ENCODE measurements at regions not wholly inside any gene's neighbourhood (a gene's known extent, or its start where the extent isn't known, plus 50 kb on each side); places are given as distances from the start of the nearest gene placed in this dataset.
A peak's percentile ranks its signal among the peaks of the same experiment; 100 is the strongest.

- H3K4me3 ChIP-seq (replicated peaks in 1 of 2; ENCODE audit: low read depth in 2 of 2, low read length in 2 of 2): no peak overlapping the region
- no peak for DNase-seq (ENCODE audit: low read depth in 2 of 2)
- TF ChIP-seq CTCF (IDR thresholded peaks at IDR 0.05; ENCODE audit: low read depth, low read length): no peak
Observed at GRCh38 chr7:115672024-115672423, 358.5 kb downstream of the TFEC start.

DNA sequence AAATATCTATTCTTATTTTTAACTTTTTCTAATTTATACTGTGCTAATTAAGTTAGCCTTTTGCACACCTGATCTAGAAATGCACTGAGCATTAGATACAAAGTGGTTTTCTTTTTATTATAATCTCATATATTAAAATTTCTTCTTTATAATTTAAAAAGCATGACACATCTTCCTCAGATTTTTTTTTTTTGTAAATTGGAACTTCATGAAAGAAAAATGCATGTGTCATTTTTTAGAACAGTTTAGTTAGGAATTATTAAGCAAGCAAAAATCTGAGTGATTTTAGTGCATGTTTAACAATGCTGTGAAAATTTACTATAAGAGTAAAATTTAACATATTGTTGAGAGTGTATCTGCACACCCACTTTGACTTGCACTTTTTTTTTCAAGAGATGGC is 367.9 kb downstream of the TFEC start:
- H3K4me3 ChIP-seq (replicated peaks in 1 of 2; ENCODE audit: low read depth in 2 of 2, low read length in 2 of 2): no peak overlapping the region
- TF ChIP-seq CTCF (IDR thresholded peaks at IDR 0.05; ENCODE audit: low read depth, low read length): no peak
- no peak for DNase-seq (ENCODE audit: low read depth in 2 of 2)

DNA sequence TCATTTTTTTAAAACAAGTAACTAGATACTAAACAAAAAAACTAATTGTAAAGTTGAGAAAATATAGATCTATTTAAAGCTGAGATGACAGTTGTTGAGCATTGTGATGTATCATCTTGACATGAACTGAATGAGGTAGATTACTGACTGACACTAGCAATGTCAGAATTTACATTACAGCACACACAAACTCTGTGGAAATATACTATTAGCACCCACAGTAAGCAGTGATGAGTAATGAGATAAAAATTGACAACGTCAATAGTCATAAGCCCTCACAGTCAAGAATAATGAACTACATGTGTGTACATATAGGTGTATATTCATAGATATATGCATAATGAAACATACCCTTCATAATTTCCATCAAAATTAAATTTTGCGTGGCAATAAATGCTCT is 368.4 kb downstream of the TFEC start:
- no peak for TF ChIP-seq CTCF (IDR thresholded peaks at IDR 0.05; ENCODE audit: low read depth, low read length)
- H3K4me3 ChIP-seq (replicated peaks in 1 of 2; ENCODE audit: low read depth in 2 of 2, low read length in 2 of 2): no peak overlapping the region
- DNase-seq (ENCODE audit: low read depth in 2 of 2): peak in 1 of 2 donors; percentile 9

- TF ChIP-seq CTCF (IDR thresholded peaks at IDR 0.05; ENCODE audit: low read depth, low read length): no peak
- no peak for DNase-seq (ENCODE audit: low read depth in 2 of 2)
- no peak overlapping the region for H3K4me3 ChIP-seq (replicated peaks in 1 of 2; ENCODE audit: low read depth in 2 of 2, low read length in 2 of 2)
Observed at GRCh38 chr7:115658223-115658622, 372.3 kb downstream of the TFEC start.

- H3K4me3 ChIP-seq (replicated peaks in 1 of 2; ENCODE audit: low read depth in 2 of 2, low read length in 2 of 2): no peak overlapping the region
- TF ChIP-seq CTCF (IDR thresholded peaks at IDR 0.05; ENCODE audit: low read depth, low read length): no peak
- no peak for DNase-seq (ENCODE audit: low read depth in 2 of 2)
Observed at GRCh38 chr7:115654384-115655214, 376.0 kb downstream of the TFEC start.

DNA sequence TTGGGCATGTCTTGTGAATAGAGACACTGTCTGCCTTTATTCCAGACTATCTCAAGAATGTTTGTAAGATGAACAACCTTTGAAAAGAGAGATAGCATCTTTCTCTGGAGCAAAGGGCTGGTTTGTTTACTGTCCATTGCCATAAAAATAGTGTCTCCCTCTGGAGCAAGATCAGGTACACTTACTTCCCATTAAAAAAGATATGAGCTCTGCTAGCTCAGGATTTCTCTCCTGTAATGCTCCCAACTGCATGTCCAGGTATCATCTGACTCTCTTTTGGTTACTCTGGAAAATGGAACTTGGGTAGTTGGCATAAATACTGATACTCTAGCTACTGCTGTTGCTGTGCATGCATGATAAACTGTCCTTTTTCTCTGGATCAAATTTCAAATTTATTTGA is 381.1 kb downstream of the TFEC start:
- no peak overlapping the region for H3K4me3 ChIP-seq (replicated peaks in 1 of 2; ENCODE audit: low read depth in 2 of 2, low read length in 2 of 2)
- no peak for DNase-seq (ENCODE audit: low read depth in 2 of 2)
- TF ChIP-seq CTCF (IDR thresholded peaks at IDR 0.05; ENCODE audit: low read depth, low read length): no peak

DNA sequence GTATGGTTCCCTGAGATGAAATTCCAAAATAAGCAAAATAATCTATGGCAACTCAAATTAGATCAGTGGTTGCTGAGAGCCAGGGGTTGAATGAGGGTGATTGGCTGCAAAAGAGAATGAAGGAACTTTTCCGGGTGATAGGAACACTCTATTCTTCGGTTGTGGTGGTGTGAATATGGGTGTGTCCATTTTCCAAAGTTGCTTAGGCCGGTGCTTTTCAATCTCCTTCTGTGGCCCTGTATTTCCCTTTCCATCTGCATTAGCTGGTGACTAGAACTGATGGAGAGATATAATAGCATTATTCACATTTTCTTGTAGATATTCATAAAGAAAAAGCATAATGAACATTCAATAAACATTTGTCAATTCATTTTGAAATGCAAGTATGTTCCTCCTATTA is 382.9 kb downstream of the TFEC start:
- no peak for TF ChIP-seq CTCF (IDR thresholded peaks at IDR 0.05; ENCODE audit: low read depth, low read length)
- H3K4me3 ChIP-seq (replicated peaks in 1 of 2; ENCODE audit: low read depth in 2 of 2, low read length in 2 of 2): no peak overlapping the region
- DNase-seq (ENCODE audit: low read depth in 2 of 2): no peak
